ENCODE measurements at regions not wholly inside any gene's neighbourhood (a gene's known extent, or its start where the extent isn't known, plus 50 kb on each side); places are given as distances from the start of the nearest gene placed in this dataset.
"Not testable (repeated sequence)": the region's sequence is repeated elsewhere in the genome, so short reads cannot be mapped to it uniquely, and the experiment has no call there.

DNA sequence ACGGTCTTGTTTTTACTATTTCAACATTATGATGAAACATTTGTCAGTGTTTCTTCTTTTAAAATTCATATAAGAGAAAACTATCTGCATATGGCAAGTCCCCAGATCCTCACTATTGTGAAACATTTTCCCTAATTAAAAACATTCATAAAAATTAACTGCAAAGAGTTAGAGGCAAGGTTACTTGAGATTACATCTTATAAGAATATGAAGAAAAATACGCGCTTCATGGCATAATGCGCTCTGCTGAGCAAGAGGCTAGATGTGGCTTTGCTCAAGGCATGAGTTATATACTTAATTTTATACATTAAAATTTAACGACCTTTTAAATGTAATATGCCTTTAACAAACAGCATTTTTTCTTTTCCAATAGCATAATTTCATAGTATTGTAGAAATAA, 166.4 kb upstream of the RPRM start:
- TF ChIP-seq, protein P1, sequence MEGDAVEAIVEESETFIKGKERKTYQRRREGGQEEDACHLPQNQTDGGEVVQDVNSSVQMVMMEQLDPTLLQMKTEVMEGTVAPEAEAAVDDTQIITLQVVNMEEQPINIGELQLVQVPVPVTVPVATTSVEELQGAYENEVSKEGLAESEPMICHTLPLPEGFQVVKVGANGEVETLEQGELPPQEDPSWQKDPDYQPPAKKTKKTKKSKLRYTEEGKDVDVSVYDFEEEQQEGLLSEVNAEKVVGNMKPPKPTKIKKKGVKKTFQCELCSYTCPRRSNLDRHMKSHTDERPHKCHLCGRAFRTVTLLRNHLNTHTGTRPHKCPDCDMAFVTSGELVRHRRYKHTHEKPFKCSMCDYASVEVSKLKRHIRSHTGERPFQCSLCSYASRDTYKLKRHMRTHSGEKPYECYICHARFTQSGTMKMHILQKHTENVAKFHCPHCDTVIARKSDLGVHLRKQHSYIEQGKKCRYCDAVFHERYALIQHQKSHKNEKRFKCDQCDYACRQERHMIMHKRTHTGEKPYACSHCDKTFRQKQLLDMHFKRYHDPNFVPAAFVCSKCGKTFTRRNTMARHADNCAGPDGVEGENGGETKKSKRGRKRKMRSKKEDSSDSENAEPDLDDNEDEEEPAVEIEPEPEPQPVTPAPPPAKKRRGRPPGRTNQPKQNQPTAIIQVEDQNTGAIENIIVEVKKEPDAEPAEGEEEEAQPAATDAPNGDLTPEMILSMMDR (IDR thresholded peaks at IDR 0.05; ENCODE audit: low read depth, low read length, missing control alignments): no peak
- H3K4me3 ChIP-seq (ENCODE audit: low read depth, low read length): no peak overlapping the region
- in situ Hi-C loops (cut with HindIII; ENCODE audit: low sequenced_read_pairs): no loop called here
- DNase-seq (ENCODE audit: low read depth): no peak

DNA sequence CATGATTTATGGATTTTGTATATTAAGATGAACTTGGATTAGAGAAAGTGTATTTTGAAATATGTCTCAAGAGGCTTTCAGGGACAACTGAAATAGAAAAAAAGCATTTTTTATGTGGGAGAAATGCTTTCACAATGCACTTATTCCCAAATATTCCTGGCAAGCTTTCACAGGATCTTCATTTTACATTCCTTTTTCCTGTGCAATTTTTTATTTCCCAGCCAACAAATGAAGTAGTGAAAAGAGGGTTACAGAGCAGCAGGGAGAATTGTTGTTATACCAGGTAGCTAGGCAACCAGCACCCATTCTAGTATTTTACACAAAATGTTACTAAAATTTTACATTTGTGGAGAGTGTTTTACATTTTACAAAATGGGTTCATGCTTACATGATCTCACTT, 167.0 kb upstream of the RPRM start:
- TF ChIP-seq, protein P1 (IDR thresholded peaks at IDR 0.05; ENCODE audit: low read depth, low read length, missing control alignments): no peak
- H3K4me3 ChIP-seq (ENCODE audit: low read depth, low read length): no peak overlapping the region
- DNase-seq (ENCODE audit: low read depth): no peak
- in situ Hi-C loops (cut with HindIII; ENCODE audit: low sequenced_read_pairs): no loop called here

DNA sequence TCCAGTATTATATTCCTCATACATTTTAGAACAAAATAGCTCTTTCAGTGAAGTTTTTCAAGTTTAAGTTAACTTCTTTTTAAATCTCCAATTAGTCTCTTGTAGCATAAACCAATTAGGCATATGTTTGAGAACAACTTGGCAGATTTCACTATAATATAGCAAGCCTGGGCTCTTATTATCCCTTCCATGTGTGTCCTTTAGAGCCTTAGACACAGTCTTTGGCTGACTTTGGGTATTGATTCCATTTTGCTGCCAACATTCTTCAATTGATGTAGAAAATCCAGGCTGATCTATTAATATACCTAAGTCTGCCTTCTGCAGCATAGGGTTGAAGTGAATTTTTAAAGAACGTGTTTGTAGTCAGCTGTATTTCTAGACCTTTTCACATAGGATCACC, 179.1 kb upstream of the RPRM start:
- no peak overlapping the region for H3K4me3 ChIP-seq (ENCODE audit: low read depth, low read length)
- DNase-seq (ENCODE audit: low read depth): no peak
- TF ChIP-seq, protein P1 (IDR thresholded peaks at IDR 0.05; ENCODE audit: low read depth, low read length, missing control alignments): no peak
- in situ Hi-C loops (cut with HindIII; ENCODE audit: low sequenced_read_pairs): no loop called here

DNA sequence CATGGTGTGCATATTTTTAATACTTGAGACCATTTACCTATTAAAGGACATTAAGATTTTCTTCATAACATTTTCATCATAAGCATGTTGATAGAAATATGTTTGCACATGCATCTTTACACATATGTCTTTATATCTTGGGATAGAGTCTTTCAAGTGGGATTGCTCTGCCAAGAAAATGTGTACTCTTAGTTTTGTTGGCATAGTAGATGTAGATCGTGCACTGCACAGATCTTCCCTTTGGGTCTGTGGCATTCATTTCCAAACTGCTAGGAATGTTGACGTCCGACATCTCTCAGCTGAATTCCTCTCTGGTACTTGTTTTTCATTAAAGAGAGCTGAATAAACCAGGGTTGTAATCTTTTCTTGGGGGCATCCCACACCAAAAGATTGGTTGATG, 183.2 kb upstream of the RPRM start:
- no peak overlapping the region for H3K4me3 ChIP-seq (ENCODE audit: low read depth, low read length)
- no peak for DNase-seq (ENCODE audit: low read depth)
- in situ Hi-C loops (cut with HindIII; ENCODE audit: low sequenced_read_pairs): no loop called here
- TF ChIP-seq, protein P1 (IDR thresholded peaks at IDR 0.05; ENCODE audit: low read depth, low read length, missing control alignments): no peak

DNA sequence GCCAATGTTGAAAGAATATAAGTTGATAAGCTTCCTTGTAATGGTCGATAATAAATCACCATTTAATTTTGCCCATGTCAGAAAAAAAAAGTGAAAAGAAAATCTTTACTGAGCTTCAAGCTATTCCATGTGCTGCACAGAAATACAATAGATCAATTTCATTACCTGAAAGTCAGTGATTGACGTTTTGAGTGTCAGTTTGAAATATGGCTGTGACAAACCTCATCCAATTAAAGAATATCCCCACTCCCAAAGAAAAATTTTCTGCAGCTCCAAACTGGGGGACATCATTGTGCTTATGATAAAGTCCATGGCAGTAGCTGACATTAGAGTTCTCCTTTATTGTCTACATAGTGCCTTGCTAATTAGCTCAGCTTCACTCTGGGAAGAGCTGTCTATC, 184.8 kb upstream of the RPRM start:
- no peak overlapping the region for H3K4me3 ChIP-seq (ENCODE audit: low read depth, low read length)
- TF ChIP-seq, protein P1 (IDR thresholded peaks at IDR 0.05; ENCODE audit: low read depth, low read length, missing control alignments): no peak
- no peak for DNase-seq (ENCODE audit: low read depth)
- in situ Hi-C loops (cut with HindIII; ENCODE audit: low sequenced_read_pairs): no loop called here

DNA sequence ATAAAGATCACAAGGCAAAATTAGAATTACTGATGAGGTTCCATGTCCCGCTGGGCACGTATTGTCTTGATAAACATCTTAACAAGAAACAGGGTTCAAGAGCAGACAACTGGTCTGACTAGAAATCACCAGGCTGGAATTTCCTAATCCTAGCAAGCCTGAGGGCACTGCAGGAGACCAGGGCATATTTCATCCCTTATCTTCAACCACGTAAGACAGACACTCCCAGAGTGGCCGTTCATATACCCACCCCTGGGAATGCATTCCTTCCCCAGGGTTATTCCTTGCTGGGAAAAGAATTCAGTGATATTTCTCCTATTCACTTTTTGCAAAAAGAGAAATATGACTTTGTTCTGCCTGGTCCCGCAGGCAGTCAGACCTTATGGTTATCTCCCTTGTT, 185.4 kb upstream of the RPRM start:
- DNase-seq (ENCODE audit: low read depth); in situ Hi-C loops (cut with HindIII; ENCODE audit: low sequenced_read_pairs); H3K4me3 ChIP-seq (ENCODE audit: low read depth, low read length): not testable (repeated sequence)

DNA sequence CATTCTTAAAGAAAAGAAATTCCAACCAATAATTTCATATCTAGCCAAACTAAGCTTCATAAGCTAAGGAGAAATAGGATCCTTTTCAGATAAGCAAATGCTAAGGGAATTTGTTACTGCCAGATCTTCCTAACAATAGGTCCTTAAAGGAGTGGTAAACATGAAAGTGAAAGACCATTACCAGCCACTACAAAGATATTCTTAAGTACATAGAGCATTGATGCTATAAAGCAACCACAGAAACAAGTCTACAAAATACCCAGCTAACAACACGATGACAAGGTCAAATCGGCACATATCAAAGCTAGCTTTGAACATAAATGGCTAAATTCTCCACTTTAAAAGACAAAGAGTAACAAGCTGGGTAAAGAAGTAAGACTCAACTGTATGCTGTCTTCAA, 188.9 kb upstream of the RPRM start:
- in situ Hi-C loops (cut with HindIII; ENCODE audit: low sequenced_read_pairs): no loop called here

More for the DNA sequence above, 188.9 kb upstream of the RPRM start:
- no peak for DNase-seq (ENCODE audit: low read depth)
- no peak overlapping the region for H3K4me3 ChIP-seq (ENCODE audit: low read depth, low read length)
- TF ChIP-seq, protein P1 (IDR thresholded peaks at IDR 0.05; ENCODE audit: low read depth, low read length, missing control alignments): no peak

Measured in astrocyte of the cerebellum (primary cell).